ENCODE measurements at regions not wholly inside any gene's neighbourhood (a gene's known extent, or its start where the extent isn't known, plus 50 kb on each side); places are given as distances from the start of the nearest gene placed in this dataset.
"Not testable (repeated sequence)": the region's sequence is repeated elsewhere in the genome, so short reads cannot be mapped to it uniquely, and the experiment has no call there.

DNA sequence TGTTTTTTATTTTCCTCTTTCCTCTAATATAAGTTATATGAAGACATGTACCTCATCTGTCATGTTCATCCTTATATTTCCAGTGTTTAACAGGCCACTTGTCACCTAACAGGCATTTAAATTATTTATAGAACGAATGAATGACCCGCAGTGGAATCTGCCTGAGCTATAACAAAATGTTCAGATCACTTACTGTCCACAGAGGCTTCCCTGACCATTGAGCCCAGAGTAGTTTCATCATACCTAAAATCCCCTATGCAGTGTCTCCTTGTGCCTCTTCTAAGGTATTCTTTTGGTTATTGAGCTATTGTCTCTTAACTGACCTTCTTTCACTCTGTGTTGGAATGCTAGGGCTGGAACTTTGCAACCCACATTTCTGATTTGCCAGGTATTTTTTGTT, 748.5 kb downstream of the NTRK3 start:
- no peak for DNase-seq (ENCODE audit: low read depth)
- no peak overlapping the region for H3K4me3 ChIP-seq (ENCODE audit: low read depth, low read length)

DNA sequence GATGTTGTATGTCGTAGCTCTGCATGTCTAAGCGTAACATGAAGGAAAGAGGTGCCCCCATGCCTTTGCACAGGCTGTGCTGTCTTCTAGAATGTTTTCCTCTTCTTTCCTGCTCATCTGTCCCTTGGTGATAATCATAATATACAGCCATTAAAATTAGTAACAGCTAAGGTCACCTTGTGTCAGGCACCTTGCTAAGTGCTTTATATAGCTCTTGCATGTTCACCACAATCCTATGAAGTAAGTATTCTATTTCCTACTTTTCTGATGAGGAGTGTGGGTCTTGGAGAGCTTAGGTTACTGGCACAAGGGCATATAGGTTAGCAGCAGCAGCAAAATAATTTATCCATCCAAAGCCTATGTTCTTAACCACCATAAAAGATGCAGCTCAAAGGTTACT, 754.4 kb downstream of the NTRK3 start:
- no peak overlapping the region for H3K4me3 ChIP-seq (ENCODE audit: low read depth, low read length)
- DNase-seq (ENCODE audit: low read depth), result no peak

DNA sequence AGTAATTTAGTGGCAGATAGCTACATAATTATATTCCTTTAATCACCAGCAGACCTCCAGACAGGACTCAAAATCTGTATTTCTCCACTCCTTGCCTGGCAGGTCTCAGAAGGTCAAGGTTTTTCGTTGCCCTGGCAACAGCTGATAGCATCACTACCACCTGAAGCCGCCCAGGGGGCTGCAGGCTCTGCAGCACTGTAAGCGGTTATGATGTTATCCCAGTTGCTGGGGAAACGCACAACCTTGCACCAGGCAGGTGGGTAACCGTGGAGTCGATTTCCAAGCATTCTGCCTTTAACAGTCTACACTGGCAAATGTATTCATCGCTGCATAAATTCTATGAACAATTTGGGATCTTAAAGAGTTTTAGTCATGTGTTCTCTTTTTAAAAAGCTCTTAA, 756.3 kb downstream of the NTRK3 start:
- no peak for DNase-seq (ENCODE audit: low read depth)
- H3K4me3 ChIP-seq (ENCODE audit: low read depth, low read length), result no peak overlapping the region

DNA sequence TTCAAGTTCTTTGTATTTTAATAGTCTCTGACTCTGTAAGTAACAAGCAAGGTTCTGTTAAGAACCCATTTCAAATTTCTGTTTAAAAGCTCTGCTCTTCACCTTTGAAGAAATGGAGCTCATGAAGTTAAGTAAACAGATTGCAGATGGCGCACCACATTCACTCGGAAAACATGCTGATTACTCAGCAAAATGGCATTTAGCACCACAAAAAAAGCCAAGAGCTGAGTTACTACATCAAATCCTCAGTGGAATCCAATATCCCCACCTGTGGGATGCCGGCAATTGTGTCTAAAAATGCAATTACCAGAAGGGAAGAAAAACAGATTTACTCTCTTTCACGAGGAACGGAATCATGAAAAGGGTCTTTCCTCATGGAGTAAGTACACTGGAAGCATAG, 758.0 kb downstream of the NTRK3 start:
- H3K4me3 ChIP-seq (ENCODE audit: low read depth, low read length), result no peak overlapping the region
- DNase-seq (ENCODE audit: low read depth), result no peak

DNA sequence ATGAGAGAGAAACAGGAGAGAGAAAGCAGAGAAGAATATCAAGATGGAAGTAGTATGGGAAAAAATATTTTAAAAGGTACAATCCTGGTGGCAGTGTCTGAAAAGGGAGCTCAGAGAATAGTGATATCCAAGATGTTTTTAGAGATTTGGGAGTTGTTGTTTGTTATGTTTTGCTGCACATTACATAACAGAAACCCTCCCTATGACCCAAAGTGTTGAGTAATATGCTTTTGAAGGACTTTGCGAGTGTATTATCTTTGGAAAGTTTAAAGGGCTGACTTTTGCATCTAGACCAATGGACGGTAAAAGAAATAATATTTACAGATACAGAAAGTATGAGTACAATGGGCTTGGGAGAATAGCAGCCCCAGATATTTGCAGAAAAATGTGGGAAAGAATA, 759.7 kb downstream of the NTRK3 start:
- no peak overlapping the region for H3K4me3 ChIP-seq (ENCODE audit: low read depth, low read length)
- no peak for DNase-seq (ENCODE audit: low read depth)

DNA sequence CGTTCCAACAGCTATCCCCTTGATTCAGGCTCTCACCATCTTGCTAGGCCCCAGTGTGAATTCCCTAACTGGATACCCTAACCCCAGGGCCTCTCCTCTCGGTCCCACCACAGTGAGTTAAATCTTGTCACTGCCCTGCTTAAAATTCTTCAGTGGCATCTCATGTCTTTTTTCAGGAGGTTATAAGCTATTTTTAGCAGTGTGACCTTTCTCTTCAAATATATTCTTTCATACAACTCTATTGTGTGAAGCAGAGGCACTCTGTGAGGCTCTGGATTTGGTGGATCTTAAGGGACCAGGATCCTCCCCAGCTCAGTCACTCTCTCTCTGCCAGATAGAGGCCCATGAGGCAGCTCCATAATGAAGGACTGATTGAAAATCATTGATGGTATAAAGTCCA, 760.4 kb downstream of the NTRK3 start:
- no peak for DNase-seq (ENCODE audit: low read depth)
- H3K4me3 ChIP-seq (ENCODE audit: low read depth, low read length), result no peak overlapping the region

DNA sequence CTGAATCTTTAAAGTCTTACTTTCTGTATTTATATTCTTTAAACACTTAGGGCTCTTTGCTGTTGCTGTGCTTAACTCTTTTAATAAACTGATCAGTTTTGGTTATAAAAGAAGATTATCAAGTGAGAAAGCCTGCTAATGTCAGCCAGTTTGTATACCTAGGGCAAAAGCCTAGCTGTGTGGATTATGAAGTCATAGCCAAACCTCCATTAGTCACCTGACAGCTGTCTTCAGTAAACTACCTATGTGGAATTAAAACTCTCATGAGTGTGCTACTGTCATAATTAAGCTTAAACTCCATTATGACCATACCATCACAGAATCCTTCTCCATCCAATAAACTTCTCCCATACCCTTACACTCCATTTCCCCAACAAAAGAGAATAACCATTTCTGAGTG, 762.7 kb downstream of the NTRK3 start:
- no peak overlapping the region for H3K4me3 ChIP-seq (ENCODE audit: low read depth, low read length)
- DNase-seq (ENCODE audit: low read depth), result no peak

DNA sequence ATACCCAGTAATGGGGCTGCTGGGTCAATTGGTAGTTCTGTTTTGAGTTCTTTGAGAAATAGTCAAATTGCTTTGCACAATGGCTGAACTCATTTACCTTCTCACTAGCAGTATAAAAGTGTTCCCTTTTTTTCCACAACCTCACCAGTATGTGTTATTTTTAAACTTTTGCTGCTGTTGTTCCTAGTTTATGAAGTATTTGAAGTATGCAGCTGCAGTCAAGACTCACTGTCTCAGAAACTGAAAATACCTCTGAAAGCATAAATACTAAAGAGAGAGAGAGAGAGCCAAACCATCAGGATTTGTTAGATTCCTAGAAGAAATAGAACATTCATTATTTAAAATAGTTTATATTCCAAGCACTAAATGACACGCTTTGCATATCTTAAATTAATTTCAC, 764.2 kb downstream of the NTRK3 start:
- no peak overlapping the region for H3K4me3 ChIP-seq (ENCODE audit: low read depth, low read length)
- no peak for DNase-seq (ENCODE audit: low read depth)

DNA sequence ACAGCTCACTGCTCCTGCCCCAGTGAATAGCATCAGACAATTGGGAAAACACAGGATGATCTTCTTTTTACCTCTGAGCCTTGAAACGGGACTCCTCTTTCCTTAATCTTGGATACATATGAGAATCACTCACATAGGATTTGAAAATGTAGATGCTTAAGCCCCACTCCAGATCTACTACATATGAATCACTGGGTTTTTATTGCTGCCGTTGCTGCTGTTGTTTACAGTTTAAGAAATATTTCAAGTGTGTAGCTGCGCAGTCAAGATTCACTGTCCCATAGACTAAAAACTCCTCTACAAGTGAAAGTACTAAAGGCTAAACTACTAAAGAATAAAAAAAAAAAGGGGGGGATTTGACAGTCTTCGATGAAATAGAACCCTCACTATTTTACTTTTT, 765.9 kb downstream of the NTRK3 start:
- no peak for DNase-seq (ENCODE audit: low read depth)
- no peak overlapping the region for H3K4me3 ChIP-seq (ENCODE audit: low read depth, low read length)

DNA sequence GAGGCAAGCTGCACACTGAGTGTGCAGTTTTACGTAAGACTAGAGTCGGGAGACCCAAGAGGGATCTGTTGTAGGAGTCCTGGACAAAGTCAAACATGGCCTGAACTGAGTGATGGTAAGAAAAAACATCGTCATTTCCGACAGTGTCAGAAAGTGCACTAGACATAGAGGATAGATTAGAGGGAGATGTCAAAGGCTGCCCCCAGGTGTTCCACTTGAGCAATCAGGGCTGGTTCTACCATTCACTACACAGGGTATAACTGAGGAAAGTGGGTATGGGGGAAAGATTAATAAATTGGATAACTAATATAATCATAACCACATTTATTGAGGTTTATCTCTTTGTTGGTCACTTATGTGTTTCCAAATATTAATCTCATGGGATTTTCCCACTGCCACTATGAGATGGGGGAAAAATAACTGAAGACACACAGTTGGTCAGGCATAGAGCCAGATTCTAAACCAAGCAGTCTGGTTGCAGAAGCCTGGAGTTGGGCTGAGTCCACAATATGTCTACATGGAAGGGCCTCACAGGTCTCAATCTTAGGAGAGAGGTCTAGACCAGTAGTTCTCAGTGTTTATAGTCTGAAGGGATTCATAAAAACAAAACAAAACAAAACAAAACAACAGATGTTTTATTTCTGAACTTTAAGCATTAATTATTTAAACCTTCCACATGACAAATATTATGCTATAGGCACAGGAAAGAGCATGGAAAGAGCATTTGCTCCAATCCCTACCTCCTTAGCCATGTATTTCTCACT, 766.5 kb downstream of the NTRK3 start:
- DNase-seq (ENCODE audit: low read depth), result no peak
- H3K4me3 ChIP-seq (ENCODE audit: low read depth, low read length), result no peak overlapping the region

DNA sequence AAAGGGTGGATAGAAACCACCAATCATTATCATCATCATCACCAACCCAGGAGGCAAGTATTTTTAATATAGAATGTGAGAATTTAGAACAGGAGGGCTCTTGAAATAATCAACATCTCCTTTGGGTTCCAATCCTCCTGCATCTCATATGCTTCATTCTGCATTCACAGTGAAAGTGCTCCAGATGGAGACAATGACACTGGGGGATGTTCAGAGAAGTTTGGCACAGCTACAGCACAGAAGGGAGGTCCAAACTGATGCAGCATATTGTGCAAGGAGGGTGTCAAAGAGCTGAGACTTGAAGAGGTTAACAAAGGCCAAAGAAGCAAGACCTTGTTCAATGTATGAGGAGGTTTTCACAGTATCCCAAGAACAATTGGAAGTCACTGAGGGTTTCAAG, 767.1 kb downstream of the NTRK3 start:
- no peak for DNase-seq (ENCODE audit: low read depth)

DNA sequence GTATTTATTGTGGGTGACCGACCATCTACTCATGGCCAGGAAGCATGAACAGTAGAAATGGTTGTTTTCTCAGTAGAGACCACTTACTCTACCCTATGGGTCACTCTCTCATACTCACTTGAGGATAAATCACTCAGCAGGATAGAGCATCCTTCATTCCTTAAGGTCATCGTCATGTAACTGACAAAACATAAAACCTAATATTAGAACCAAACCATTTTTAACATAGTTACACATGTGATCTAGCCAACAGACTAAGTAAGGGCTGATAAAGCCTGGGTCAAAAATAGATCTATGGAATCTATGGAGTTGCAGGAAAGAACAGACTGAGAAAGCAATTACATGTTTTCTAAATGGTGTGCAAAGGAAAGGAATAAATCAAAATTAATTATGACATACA, 769.1 kb downstream of the NTRK3 start:
- no peak overlapping the region for H3K4me3 ChIP-seq (ENCODE audit: low read depth, low read length)
- DNase-seq (ENCODE audit: low read depth), result no peak

More for the DNA sequence above, 767.1 kb downstream of the NTRK3 start:
- no peak overlapping the region for H3K4me3 ChIP-seq (ENCODE audit: low read depth, low read length)

DNA sequence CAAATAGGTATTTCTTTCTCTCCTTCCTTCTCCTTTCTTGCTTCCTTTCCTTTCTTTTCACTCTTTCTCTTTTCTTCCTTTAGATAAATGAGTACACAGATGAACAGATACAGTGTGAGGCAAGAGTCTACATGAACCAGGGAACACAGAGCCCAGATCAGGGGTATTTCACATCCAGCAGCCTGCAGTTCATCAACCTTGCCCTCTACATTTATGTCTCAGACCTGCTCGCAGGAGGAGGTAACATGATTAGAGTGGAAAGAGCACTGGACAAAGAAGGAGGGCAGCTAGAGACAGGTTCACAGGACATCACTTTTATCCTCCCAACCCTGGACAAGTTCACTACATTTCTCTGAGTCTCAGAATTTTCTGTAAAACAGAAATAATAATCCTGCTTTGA, 773.1 kb downstream of the NTRK3 start:
- no peak for DNase-seq (ENCODE audit: low read depth)
- H3K4me3 ChIP-seq (ENCODE audit: low read depth, low read length), result no peak overlapping the region

DNA sequence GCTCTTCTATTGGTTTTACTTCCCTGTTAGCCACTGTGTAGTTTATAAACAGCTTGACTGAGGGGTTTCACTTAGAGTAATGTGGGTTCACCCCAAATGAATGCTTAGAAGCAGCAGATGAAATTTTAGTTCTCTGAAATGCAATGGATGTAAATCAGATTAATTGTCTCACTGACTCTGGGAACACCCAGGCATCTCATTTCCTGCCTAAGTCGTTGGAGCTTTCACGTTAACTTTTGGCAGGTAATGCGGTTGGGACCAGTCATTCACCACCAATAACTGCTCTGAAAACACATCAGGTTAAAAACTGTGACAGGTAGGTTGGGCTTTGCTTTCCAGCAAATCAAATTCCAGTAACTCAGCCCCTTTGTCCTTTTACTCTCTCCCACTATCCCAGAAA, 775.4 kb downstream of the NTRK3 start:
- no peak overlapping the region for H3K4me3 ChIP-seq (ENCODE audit: low read depth, low read length)
- DNase-seq (ENCODE audit: low read depth), result no peak

DNA sequence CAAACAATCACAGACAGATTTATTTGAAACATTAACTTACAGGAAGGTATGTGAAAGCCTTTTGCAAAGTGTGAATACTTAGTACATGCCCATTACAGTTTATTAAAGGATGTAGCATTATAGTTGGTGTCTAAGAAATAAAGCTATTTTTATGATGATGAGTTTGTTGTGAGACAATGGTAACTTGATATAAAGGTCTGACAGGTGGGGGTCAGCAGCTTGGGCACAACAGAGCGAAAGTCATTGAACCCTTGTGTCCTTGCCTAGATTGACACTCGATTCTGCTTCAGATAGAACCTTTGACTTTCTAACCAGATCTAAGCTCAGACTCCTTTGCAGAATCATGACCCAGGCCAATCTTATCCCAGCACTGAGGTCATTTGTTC, 777.9 kb downstream of the NTRK3 start:
- DNase-seq (ENCODE audit: low read depth), result no peak
- no peak overlapping the region for H3K4me3 ChIP-seq (ENCODE audit: low read depth, low read length)

DNA sequence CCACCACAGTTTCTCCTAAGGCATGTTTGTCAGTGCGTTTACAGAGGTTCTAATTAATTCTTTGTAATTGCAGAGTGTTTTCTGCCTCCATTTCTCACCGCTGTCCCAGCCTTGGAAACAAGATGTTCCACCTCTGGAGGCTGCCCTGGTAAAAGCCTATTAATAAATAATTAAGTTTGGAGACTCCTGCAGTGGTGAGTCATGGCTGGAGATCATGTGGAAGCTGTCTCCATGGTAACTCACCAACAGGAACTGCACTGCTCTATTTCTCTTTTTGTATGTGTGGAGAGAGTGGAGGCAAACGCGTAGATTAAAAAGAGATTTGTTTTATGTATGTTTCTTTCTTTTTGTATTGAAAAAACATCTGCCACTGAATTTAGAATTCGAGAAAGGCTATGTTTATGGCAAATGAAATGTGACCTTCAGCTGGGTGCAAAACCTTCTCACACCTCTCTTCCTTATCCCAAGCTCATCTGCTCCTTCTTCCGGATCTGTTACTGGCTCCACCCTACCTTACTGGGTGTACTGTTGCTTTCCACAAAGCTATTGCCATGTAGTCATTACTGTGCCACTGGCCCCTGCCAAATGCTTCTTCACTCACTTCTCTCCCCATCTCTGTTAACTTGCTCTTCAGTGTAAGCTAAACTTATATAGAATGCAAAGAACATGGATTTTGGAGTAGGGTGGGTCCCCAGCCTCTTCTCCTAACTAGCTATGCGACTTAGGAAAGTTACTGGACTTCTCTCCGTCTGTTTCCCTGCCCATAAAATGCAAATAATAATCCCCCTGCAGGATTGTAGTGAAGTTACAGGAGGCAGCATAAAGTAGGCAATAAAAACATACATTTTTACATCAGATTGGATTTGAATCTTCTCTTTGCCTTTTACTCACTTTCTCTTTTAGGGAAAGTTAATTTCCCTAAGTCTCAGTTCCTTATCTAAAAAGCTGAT, 778.5 kb downstream of the NTRK3 start:
- peak; percentile 2 for DNase-seq (ENCODE audit: low read depth)
- no peak overlapping the region for H3K4me3 ChIP-seq (ENCODE audit: low read depth, low read length)

DNA sequence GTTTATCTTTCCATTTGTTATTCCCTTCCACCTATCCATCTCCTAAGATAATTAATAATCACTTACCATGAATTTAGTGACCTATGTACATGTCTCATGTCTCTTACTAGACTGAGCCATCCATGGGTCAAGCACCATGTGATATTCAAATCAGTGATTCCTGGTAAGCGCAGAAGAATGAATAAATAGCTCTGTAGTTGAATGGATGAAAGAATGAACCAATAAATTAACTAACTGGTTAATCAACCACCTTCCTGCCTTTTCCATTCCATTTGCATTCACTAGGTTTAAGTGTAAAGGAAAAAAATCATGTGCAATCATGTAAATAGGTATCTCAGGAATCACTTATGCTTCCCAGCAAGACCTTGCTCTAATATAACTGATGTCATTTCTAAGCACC, 779.5 kb downstream of the NTRK3 start:
- DNase-seq (ENCODE audit: low read depth), result no peak

DNA sequence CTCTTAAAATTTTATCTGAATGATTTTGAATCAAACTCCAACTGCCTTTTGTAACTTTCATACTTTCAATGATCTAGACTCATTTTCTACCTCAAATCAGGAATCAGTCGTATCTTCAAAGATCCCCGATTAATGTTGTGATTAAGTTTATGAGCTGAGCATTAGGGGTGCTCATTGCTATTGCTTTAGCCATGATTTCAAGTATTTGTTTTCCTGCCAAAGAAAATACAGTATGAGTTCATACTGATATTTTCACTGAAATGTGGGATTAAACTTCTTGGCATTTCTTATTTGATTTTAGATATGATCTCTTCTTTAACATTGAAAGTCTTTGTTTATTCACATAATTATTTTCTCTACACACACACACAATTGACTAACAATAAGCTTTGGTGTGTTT, 785.6 kb downstream of the NTRK3 start:
- no peak for DNase-seq (ENCODE audit: low read depth)
- no peak overlapping the region for H3K4me3 ChIP-seq (ENCODE audit: low read depth, low read length)

More for the DNA sequence above, 779.5 kb downstream of the NTRK3 start:
- no peak overlapping the region for H3K4me3 ChIP-seq (ENCODE audit: low read depth, low read length)

DNA sequence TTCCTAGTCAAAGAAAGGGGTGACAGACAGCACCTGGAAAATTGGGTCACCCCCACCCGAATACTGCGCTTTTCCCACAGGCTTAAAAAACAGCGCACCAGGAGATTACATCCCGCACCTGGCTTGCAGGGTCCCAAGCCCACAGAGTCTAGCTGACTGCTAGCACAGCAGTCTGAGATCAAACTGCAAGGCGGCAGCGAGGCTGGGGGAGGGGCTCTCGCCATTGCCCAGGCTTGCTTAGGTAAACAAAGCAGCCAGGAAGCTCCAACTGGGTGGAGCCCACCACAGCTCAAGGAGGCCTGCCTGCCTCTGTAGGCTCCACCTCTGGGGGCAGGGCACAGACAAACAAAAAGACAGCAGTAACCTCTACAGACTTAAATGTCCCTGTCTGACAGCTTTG, 792.6 kb downstream of the NTRK3 start:
- DNase-seq (ENCODE audit: low read depth); H3K4me3 ChIP-seq (ENCODE audit: low read depth, low read length): not testable (repeated sequence)

DNA sequence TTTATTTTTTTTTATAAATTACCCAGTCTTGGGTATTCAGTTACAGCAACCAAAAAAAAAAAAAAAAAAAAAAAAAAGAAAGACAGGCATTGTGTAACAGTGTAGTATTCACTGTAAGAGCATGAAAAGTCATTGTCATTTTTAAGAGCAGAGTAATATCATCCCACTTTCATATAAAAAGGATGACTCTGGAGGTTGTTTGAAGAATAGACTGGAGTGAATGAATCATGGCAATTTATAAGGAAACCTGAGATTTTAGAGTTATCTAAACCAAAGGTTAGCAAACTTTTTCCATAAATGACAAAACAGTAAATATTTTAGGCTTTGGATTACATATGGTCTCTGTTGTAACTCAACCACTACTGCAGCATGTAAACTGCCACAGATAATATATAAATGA, 794.9 kb downstream of the NTRK3 start:
- no peak for DNase-seq (ENCODE audit: low read depth)
- no peak overlapping the region for H3K4me3 ChIP-seq (ENCODE audit: low read depth, low read length)

DNA sequence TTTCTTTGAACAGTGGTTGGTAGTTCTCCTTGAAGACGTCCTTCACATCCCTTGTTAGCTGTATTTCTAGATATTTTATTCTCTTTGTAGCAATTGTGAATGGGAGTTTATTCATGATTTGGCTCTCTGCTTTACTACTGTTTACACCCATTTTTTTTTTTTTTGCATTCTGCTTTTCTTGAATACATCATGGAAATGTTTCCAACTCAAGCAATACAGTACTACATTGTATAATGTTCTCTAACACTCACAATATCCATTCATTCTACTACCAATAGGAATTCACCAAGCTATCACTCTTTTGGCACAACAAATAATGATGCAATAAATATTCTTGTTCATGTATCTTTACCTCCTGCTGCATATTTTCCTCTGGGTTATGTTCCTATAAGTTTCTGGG, 801.7 kb downstream of the NTRK3 start:
- DNase-seq (ENCODE audit: low read depth), result no peak
- no peak overlapping the region for H3K4me3 ChIP-seq (ENCODE audit: low read depth, low read length)
